Stomach smooth muscle (tissue), 2 donors: ENCODE measurements at regions not wholly inside any gene's neighbourhood (a gene's known extent, or its start where the extent isn't known, plus 50 kb on each side); places are given as distances from the start of the nearest gene placed in this dataset.

Source experiments
- H3K27ac ChIP-seq: one replicate; pipeline ENCODE4 v1.7.0; 2013; ENCODE audit warnings: mild to moderate bottlenecking, low read length, inconsistent platforms
- H3K27me3 ChIP-seq, 2 donors: one replicate each; pipeline ENCODE4 v1.7.0; 2013; ENCODE audit warnings: low read length in 2 of 2; ENCODE audit not compliant: insufficient read depth in 2 of 2, control insufficient read depth in 1 of 2
- H3K36me3 ChIP-seq, 2 donors: one replicate each; pipeline ENCODE4 v1.7.0; 2013; ENCODE audit warnings: low read length in 2 of 2; ENCODE audit not compliant: control insufficient read depth in 2 of 2, insufficient read depth in 2 of 2
- H3K4me1 ChIP-seq: one replicate; pipeline ENCODE4 v1.7.0; 2013; ENCODE audit warnings: low read length; ENCODE audit not compliant: control insufficient read depth, insufficient read depth
- H3K4me3 ChIP-seq, 2 donors: one replicate each; pipeline ENCODE4 v1.7.0; 2013; ENCODE audit warnings: low read length in 2 of 2
- H3K9ac ChIP-seq, 2 donors: one replicate each; pipeline ENCODE4 v1.7.0; 2013; ENCODE audit warnings: low read length in 2 of 2, mild to moderate bottlenecking in 1 of 2
- H3K9me3 ChIP-seq, 2 donors: one replicate each; pipeline ENCODE4 v1.7.0; 2013; ENCODE audit warnings: low read length in 2 of 2; ENCODE audit not compliant: control insufficient read depth in 2 of 2
- donor health status: healthy.
- donor health status: Pancreatic carcinoma.

DNA sequence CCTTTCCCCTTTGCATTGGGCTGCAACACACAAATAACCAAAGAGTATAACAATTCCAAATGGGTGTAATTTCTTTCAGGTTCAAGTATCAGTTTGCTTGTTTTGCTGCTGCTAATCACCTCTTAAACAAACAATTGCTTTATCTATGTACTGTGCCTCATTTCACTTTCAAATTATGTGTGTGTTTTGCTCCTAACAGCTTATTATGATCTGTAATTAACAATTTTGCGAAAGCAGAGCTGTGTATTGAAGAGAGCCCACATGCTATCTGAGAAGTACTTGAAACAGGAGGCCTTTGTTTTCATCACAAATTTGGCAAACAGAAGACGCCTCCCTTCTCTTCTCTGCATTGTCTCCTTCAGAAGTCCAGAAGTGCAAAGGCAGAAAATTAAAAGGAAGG is 312.0 kb downstream of the TLE1 start:
- Histone ChIP-seq H3K27ac (no peak overlapping the region), H3K4me3 (no peak overlapping the region), H3K36me3 (no peaks in the 10 kb centered on the region), H3K27me3 (no peaks in the 10 kb centered on the region), H3K9ac (no peak overlapping the region), H3K4me1 (peaks cover 5% of the 10 kb centered on the region), H3K9me3 (no peaks in the 10 kb centered on the region)

- Histone ChIP-seq H3K4me1 (peaks cover 5% of the 10 kb centered on the region), H3K27ac (no peak overlapping the region)
These were observed 313.9 kb downstream of the TLE1 start for GRCh38 chr9:81375187-81376100.

DNA sequence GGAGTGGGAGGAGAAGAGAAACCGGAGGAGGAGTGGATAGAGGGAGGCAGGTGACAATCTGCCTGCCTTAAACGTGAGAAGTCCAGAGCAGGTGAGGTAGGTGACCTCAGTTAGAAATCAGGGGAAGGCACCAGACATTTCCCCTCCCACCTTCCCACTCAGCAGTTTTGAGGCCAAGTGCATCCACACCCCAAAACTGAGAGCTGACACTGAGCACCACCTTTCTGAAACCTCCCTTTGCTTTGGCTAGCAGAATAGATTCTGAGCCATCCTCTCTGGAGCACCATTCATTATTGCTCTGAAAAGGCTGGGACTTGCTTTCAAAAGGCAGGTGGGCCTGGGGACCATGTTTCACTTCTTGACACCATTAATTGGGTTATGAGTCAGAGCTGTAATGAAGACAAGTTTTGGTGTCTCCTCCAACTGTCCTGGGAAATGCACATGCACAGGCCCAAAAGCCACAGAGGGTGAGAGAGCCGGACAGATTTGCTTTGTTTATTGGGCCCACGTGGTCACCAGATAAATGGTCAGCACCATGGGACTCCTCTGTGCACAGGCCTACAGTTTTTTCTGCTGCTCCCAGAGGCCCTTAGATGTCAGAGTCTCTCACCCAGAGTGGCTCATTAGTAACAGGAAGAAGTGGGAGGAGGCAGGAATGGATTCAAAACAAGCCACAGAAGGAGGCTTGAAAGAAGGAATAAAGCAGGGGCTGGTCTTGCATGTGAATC is 314.7 kb downstream of the TLE1 start:
- Histone ChIP-seq H3K27ac (no peak overlapping the region), H3K4me3 (no peak overlapping the region), H3K9me3 (no peaks in the 10 kb centered on the region), H3K27me3 (no peaks in the 10 kb centered on the region), H3K36me3 (no peaks in the 10 kb centered on the region), H3K9ac (no peak overlapping the region), H3K4me1 (peaks cover 5% of the 10 kb centered on the region)

More at GRCh38 chr9:81375187-81376100, 313.9 kb downstream of the TLE1 start:
- H3K36me3 ChIP-seq = no peaks in the 10 kb centered on the region
- H3K9me3 ChIP-seq = no peaks in the 10 kb centered on the region
- no peaks in the 10 kb centered on the region for H3K27me3 ChIP-seq
- no peak overlapping the region for H3K9ac ChIP-seq
- H3K4me3 ChIP-seq = no peak overlapping the region

DNA sequence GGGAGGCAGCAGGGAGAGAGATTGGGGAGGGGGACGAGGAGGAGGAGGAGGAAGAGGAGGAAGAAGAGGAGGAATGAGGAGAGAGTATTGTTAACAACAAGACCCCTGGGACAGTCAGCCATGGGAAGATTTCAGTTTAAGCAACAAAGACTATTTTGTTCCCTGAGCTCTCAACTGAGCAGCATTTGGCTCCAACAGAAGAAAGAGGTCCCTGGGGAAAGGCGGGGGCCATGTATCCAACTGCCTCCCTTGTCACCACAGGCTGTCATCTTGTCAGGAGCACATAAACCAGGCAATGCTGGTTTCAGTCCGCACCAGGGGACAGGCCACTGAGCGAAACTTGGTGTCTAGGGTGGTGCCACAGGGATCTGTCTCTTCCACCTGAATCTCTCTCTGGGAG is 316.1 kb downstream of the TLE1 start:
- Histone ChIP-seq H3K27ac (no peak overlapping the region), H3K9ac (no peak overlapping the region), H3K27me3 (no peaks in the 10 kb centered on the region), H3K4me3 (no peak overlapping the region), H3K36me3 (no peaks in the 10 kb centered on the region), H3K4me1 (peaks cover 5% of the 10 kb centered on the region), H3K9me3 (no peaks in the 10 kb centered on the region)

DNA sequence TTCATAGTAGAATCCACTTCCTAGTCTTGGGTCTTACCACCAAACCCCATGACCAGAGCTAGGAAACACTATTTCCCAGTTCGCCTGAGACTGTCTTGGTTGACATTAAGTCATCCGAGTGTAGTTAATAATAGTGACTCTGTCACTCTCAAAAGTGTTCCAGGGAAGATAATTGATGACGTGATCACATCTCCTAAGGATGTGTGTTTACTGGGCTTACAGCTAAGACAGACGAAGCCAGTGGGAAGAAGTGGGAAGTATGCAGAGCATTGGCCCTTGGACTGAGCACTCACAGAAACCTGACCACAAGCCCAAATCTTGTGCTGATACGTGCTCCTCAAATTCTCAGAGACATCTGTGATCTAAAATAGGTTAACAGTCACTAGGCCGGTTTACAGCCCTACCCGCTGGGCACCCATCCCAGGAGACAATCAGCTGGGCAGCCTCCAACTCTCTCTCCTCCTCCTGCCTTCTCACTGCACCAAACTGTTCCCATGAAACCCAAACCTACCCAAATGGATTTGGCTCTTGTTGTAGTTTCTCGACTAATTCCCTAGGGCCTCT is 316.6 kb downstream of the TLE1 start:
- Histone ChIP-seq H3K36me3 (no peaks in the 10 kb centered on the region), H3K9me3 (no peaks in the 10 kb centered on the region), H3K4me1 (peaks cover 5% of the 10 kb centered on the region), H3K27ac (no peak overlapping the region), H3K9ac (no peak overlapping the region), H3K4me3 (no peak overlapping the region), H3K27me3 (no peaks in the 10 kb centered on the region)

- Histone ChIP-seq H3K4me3 (no peak overlapping the region), H3K4me1 (peaks cover 5% of the 10 kb centered on the region), H3K27me3 (no peaks in the 10 kb centered on the region), H3K27ac (no peak overlapping the region), H3K9me3 (no peaks in the 10 kb centered on the region), H3K9ac (no peak overlapping the region), H3K36me3 (no peaks in the 10 kb centered on the region)
These were observed 317.5 kb downstream of the TLE1 start for GRCh38 chr9:81371824-81372223.

DNA sequence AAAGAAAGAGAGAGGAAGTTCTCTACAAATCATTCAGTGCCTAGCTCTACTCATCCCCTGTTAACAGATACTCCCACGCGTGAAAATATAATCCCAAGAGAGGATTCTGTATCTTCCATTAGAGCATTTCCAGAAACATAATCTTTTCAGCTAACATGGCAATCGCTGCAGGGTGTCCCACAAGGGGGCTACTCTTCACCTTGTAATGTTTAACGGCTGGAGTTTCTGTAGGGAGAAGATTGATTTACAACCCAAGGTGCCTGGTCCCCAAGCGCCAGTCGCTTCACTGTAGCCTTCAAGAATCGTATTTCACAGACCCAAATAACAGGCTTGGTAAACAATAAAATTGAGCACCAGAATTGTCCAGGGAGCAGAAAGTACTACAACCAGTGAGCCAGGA is 318.7 kb downstream of the TLE1 start:
- H3K9ac ChIP-seq = no peak overlapping the region
- H3K36me3 ChIP-seq = no peaks in the 10 kb centered on the region
- H3K9me3 ChIP-seq = no peaks in the 10 kb centered on the region
- no peak overlapping the region for H3K27ac ChIP-seq
- H3K4me3 ChIP-seq = no peak overlapping the region
- H3K4me1 ChIP-seq = peaks cover 5% of the 10 kb centered on the region
- H3K27me3 ChIP-seq = no peaks in the 10 kb centered on the region

DNA sequence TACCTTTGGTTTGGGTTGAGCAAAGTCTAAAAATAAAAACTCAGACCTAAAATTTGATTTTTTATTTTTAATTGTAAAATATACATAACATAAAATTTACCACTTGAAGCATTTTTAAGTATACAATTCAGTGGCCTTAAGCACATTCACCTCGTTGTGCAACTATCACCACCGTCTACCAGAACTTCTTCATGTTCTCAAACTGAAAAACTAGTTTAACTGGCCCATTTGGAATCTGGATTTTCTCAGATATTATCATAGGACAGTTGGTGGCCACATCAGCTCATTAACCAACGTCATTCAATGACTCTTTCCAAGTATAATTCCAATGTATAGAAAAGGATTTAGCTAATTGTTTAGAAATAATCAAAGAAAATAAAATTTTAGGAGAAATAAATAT is 319.3 kb downstream of the TLE1 start:
- no peaks in the 10 kb centered on the region for H3K36me3 ChIP-seq
- H3K27ac ChIP-seq = no peak overlapping the region
- no peak overlapping the region for H3K4me3 ChIP-seq
- H3K4me1 ChIP-seq = peaks cover 3% of the 10 kb centered on the region
- H3K9me3 ChIP-seq = peaks cover 0 to 4% of the 10 kb centered on the region in 2 donors
- H3K9ac ChIP-seq = no peak overlapping the region
- H3K27me3 ChIP-seq = no peaks in the 10 kb centered on the region

DNA sequence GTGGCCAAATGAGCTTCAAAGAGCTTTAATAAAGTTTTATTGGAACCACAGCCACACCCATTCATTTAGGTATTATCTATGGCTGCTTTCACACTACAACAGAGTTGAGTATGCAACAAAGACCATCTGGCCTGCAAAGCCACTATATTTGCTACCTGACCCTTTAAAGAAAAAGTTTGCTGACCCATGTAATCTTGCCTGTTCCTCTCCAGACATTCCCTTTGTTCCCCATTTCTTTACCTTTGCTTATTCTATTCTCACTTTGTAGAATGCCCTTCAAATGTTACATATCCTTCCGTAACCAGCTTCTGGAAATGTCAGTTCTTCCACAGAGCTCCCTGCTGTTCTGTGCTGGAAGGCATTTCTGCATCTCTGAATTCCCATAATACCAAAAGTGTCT is 320.2 kb downstream of the TLE1 start:
- no peaks in the 10 kb centered on the region for H3K4me1 ChIP-seq
- no peaks in the 10 kb centered on the region for H3K27me3 ChIP-seq
- no peak overlapping the region for H3K27ac ChIP-seq
- H3K9ac ChIP-seq = no peak overlapping the region
- H3K9me3 ChIP-seq = peaks cover 3 to 4% of the 10 kb centered on the region in 2 donors
- H3K4me3 ChIP-seq = no peak overlapping the region
- no peaks in the 10 kb centered on the region for H3K36me3 ChIP-seq

DNA sequence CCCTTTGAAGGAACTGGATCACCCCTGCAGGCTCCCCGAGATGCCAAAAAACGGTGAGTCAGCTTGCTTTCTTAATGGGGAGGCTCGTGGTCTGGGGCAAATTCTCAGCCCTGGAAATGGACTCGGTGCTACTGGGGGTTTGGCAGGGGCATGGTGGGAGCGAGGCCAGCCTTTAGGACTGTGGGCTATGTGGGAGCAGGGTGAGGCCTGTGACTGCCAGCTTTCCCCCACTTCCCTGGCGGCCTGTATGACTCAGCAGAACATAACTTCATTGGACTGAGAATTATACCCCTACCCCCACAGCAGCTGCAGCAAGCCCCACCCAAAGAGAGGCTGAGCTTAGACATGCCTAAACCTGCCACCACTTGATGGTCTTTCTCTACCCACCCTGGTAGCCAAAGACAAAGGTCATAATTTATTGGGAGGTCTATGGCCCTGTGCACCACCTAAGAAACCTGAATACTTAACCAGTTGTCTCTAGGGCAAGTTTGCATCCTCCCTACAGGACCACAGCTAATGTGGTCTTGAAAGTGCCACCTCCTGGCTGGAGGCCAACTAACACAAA is 325.3 kb downstream of the TLE1 start:
- Histone ChIP-seq H3K36me3 (no peaks in the 10 kb centered on the region), H3K27ac (no peak overlapping the region), H3K9me3 (peaks cover 3 to 4% of the 10 kb centered on the region in 2 donors), H3K4me3 (no peak overlapping the region), H3K9ac (no peak overlapping the region), H3K27me3 (no peaks in the 10 kb centered on the region), H3K4me1 (no peaks in the 10 kb centered on the region)
